Nephron (organoid): ENCODE measurements at regions not wholly inside any gene's neighbourhood (a gene's known extent, or its start where the extent isn't known, plus 50 kb on each side); places are given as distances from the start of the nearest gene placed in this dataset.
A peak's percentile ranks its signal among the peaks of the same experiment; 100 is the strongest.
"Not testable (repeated sequence)": the region's sequence is repeated elsewhere in the genome, so short reads cannot be mapped to it uniquely, and the experiment has no call there.

Experiments
- H3K27ac Mint-ChIP-seq, 3 experiments: 2 replicates each; pipeline ENCODE4 v1.8.0; 2020; ENCODE audit warnings: mixed read lengths in 3 of 3, mild to moderate bottlenecking in 2 of 3, moderate library complexity in 1 of 3
- H3K27me3 Mint-ChIP-seq: 2 replicates; pipeline ENCODE4 v1.8.0; 2021; ENCODE audit warnings: low read depth, mild to moderate bottlenecking, moderate library complexity, mixed read lengths
- H3K36me3 Mint-ChIP-seq: 2 replicates; pipeline ENCODE4 v1.8.0; 2020; ENCODE audit warnings: low read depth, mixed read lengths
- H3K4me1 Mint-ChIP-seq: 2 replicates; pipeline ENCODE4 v1.8.0; 2020; ENCODE audit warnings: mixed read lengths
- H3K4me3 Mint-ChIP-seq, 3 experiments: 2 replicates each; pipeline ENCODE4 v1.8.0; 2020; ENCODE audit warnings: mild to moderate bottlenecking in 3 of 3, mixed read lengths in 3 of 3, moderate library complexity in 2 of 3
- H3K9me3 Mint-ChIP-seq: 2 replicates; pipeline ENCODE4 v1.8.0; 2020; ENCODE audit warnings: mixed read lengths
- TF ChIP-seq, protein P1 (sequence below), 3 experiments: fragments of 200-600 bp; sonication (generic); IDR thresholded peaks; one replicate each; pipeline ENCODE4 v1.5.0; 2021; ENCODE audit warnings: antibody characterized with exemption in 3 of 3; ENCODE audit not compliant: unreplicated experiment in 3 of 3

DNA sequence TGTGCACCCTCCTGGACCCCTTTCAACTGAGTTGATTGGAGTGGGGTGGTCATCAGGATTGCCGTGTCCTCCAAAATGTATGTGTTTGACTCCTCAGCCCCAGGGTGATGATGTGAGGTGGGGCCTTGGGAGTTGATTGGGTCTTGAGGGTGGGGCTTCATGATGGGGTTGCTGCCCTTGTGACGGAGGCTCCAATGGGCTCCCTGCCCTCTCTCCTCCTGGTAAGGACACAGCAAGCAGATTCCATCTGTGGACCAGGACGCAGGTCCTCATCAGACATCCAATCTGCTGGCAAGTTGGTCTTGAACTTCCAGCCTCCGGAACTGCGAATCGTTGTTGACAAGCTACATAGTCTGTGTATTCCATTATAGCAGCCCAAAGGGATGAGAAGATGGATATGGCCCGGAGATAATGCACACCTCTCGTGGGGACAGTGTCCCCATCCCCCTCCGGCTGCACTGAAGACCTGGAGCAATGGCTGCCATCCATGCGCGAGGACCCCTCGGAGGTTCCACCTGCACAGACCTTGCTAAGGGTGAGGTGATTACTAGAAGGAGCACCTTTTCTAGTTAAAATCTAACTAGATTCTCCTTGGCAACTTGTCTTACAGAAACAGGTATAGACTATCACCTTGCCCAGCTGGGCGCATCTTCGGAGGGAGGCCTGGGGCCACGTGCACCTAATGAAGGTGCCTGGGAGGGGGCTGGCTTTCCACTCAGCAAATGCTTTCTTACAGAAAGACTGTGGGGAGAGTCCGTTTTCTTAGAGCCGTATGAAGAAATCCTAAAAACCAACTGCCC is 75.7 kb upstream of the IRX4 start:
- peaks cover 39% of the 10 kb centered on the region for H3K27me3 Mint-ChIP-seq
- H3K9me3 Mint-ChIP-seq: no peaks in the 10 kb centered on the region
- no peak overlapping the region for H3K27ac Mint-ChIP-seq
- H3K4me1 Mint-ChIP-seq: no peaks in the 10 kb centered on the region
- no peak overlapping the region for H3K4me3 Mint-ChIP-seq
- no peaks in the 10 kb centered on the region for H3K36me3 Mint-ChIP-seq
- TF ChIP-seq, protein P1, sequence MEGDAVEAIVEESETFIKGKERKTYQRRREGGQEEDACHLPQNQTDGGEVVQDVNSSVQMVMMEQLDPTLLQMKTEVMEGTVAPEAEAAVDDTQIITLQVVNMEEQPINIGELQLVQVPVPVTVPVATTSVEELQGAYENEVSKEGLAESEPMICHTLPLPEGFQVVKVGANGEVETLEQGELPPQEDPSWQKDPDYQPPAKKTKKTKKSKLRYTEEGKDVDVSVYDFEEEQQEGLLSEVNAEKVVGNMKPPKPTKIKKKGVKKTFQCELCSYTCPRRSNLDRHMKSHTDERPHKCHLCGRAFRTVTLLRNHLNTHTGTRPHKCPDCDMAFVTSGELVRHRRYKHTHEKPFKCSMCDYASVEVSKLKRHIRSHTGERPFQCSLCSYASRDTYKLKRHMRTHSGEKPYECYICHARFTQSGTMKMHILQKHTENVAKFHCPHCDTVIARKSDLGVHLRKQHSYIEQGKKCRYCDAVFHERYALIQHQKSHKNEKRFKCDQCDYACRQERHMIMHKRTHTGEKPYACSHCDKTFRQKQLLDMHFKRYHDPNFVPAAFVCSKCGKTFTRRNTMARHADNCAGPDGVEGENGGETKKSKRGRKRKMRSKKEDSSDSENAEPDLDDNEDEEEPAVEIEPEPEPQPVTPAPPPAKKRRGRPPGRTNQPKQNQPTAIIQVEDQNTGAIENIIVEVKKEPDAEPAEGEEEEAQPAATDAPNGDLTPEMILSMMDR (IDR thresholded peaks at IDR 0.05; ENCODE audit: unreplicated experiment in 3 of 3): no peak

DNA sequence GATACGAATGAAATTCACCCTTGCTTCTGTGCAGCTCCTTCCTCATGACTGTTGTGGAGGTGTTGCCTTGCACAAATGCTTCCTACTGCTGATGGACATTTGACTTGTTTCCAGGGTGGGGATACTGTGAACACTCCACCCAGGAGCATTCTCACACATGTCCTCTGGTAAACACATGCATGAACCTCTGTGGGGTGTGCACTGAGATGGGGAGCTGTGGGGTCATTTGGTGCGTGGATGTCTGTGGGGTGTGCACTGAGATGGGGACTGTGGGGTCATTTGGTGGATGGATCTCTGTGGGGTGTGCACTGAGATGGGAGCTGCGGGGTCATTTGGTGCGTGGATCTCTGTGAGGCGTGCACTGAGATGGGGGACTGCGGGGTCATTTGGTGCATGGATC is 72.9 kb upstream of the IRX4 start:
- Mint-ChIP-seq H3K36me3 (no peaks in the 10 kb centered on the region), H3K4me1 (no peaks in the 10 kb centered on the region), H3K27me3 (peaks cover 52% of the 10 kb centered on the region), H3K27ac (no peak overlapping the region), H3K9me3 (no peaks in the 10 kb centered on the region), H3K4me3 (no peak overlapping the region)
- TF ChIP-seq, protein P1 (IDR thresholded peaks at IDR 0.05; ENCODE audit: unreplicated experiment in 3 of 3): no peak

DNA sequence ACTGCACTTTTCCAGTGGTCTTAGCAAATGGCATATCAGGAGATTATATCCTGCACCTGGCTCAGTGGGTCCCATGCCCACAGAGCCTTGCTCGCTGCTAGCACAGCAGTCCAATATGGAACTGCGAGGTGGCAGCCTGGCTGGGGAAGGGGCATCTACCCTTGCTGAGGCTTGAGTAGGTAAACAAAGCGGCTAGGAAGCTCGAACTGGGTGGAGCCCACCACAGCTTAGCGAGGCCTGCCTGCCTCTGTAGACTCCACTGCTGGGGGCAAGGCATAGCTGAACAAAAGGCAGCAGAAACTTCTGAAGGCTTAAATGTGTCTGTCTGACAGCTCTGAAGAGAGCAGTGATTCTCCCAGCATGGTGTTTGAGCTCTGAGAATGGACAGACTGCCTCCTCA is 71.0 kb upstream of the IRX4 start:
- H3K36me3 Mint-ChIP-seq, H3K27ac Mint-ChIP-seq, H3K4me3 Mint-ChIP-seq: not testable (repeated sequence)

DNA sequence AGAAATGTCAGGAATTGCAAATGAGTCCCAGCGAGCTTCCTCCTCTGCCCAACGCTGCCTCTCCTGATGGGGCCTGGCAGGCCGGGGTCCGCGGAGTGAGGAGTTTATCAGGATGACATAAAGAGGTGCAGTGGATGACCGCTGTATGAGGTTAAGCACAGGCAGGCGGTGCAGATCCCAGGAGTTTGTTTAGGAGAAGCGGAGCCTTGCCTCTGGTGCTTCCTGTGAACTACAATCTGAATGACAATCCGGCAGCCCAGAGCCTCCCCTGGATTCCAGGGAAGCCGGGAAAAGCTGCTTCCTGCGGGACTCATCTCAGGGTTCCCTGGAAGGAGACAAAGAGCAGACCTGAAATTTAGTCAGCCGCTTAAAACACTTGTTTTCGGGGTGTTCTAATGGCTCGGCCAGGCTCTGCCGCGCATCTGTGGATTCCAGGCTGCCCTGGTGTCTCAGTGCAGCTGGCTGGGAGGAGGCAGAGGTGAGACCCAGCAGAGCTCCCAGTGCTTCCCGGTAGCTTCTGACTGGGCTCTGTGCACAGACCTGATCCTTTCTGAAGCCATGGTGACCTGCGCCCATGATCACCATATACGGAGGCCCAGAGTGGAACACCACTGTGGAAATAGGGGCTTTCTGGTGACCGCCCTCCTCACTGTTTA is 69.8 kb upstream of the IRX4 start:
- no peaks in the 10 kb centered on the region for H3K4me1 Mint-ChIP-seq
- H3K27ac Mint-ChIP-seq: no peak overlapping the region
- H3K36me3 Mint-ChIP-seq: no peaks in the 10 kb centered on the region
- no peaks in the 10 kb centered on the region for H3K9me3 Mint-ChIP-seq
- H3K4me3 Mint-ChIP-seq: no peak overlapping the region
- peaks cover 64% of the 10 kb centered on the region for H3K27me3 Mint-ChIP-seq
- TF ChIP-seq, protein P1 (IDR thresholded peaks at IDR 0.05; ENCODE audit: unreplicated experiment in 3 of 3): peak in 1 of 3 experiments; percentile 33

More for the DNA sequence above, 71.0 kb upstream of the IRX4 start:
- H3K9me3 Mint-ChIP-seq, H3K4me1 Mint-ChIP-seq: not testable (repeated sequence)
- peaks cover 55% of the 10 kb centered on the region for H3K27me3 Mint-ChIP-seq

DNA sequence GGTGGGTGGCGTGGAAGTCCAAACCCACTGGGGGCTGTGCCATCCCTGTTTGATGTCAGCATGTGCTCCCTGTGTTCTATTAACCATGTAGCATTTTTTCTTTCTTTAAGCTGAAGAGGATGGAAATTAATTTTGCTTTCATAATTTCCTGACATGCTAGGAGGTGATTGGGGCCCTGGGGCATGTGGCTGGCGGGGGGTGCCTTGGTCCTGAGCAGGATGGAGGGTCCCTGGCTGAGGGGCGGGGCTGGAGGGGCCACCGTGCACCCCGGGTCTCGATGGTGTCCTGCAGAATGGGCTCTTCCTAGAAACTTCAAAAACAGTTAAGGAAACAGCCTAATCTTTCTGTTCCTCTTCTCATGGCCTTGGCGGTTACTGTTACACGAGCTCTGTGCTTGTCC is 69.3 kb upstream of the IRX4 start:
- no peaks in the 10 kb centered on the region for H3K36me3 Mint-ChIP-seq
- no peaks in the 10 kb centered on the region for H3K4me1 Mint-ChIP-seq
- H3K27me3 Mint-ChIP-seq: peaks cover 69% of the 10 kb centered on the region
- H3K9me3 Mint-ChIP-seq: no peaks in the 10 kb centered on the region
- H3K27ac Mint-ChIP-seq: no peak overlapping the region
- TF ChIP-seq, protein P1 (IDR thresholded peaks at IDR 0.05; ENCODE audit: unreplicated experiment in 3 of 3): no peak
- no peak overlapping the region for H3K4me3 Mint-ChIP-seq

DNA sequence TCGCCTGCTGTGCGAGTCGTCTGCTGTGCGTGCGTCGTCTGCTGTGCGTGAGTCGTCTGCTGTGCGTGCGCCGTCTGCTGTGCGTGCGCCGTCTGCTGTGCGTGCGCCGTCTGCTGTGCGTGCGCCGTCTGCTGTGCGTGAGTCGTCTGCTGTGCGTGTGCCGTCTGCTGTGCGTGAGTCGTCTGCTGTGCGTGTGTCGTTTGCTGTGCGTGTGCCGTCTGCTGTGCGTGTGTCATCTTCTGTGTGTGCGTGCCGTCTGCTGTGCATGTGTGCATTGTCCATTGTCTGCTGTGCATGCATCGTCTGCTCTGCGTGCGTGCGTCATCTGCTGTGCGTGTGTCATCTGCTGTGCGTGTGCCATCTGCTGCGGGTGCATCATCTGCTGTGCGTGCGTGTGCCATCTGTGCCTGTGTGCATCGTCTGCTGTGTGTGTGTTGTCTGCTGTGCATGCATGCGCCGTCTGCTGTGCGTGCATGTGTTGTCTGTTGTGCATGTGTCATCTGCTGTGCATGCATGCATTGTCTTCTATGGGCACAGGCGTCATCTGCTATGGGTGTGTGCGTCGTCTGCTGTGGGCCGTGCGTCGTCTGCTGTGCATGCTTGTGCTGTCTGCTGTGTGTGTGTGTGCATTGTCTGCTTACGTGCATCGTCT is 68.6 kb upstream of the IRX4 start:
- Mint-ChIP-seq H3K27ac (no peak overlapping the region), H3K36me3 (no peaks in the 10 kb centered on the region), H3K4me3 (no peak overlapping the region), H3K27me3 (peaks cover 72% of the 10 kb centered on the region), H3K4me1 (no peaks in the 10 kb centered on the region), H3K9me3 (no peaks in the 10 kb centered on the region)
- TF ChIP-seq, protein P1 (IDR thresholded peaks at IDR 0.05; ENCODE audit: unreplicated experiment in 3 of 3): no peak
